NAMALWA (cell line): ENCODE measurements at regions not wholly inside any gene's neighbourhood (a gene's known extent, or its start where the extent isn't known, plus 50 kb on each side); places are given as distances from the start of the nearest gene placed in this dataset.

Source experiments
- DNase-seq: peaks from one replicate; pipeline ENCODE4 v3.0.0-alpha.2; 2015; ENCODE audit warnings: low spot score

GRCh38 chr2:17068021-17068420, 402.4 kb upstream of the CYRIA start:
- DNase-seq, result no peak

- DNase-seq, result no peak
Measured at GRCh38 chr2:17065536-17065935, 399.9 kb upstream of the CYRIA start.

GRCh38 chr2:17061028-17061427, 395.4 kb upstream of the CYRIA start:
- DNase-seq, result no peak

GRCh38 chr2:17059458-17059857, 393.8 kb upstream of the CYRIA start:
- DNase-seq, result peak; percentile 80

- peak; percentile 19 for DNase-seq
Measured at GRCh38 chr2:17058772-17059402, 393.3 kb upstream of the CYRIA start.

- DNase-seq, result peak; percentile 46
Measured at GRCh38 chr2:17057109-17058017, 391.7 kb upstream of the CYRIA start.

GRCh38 chr2:17056236-17056635, 390.6 kb upstream of the CYRIA start:
- DNase-seq, result no peak

GRCh38 chr2:17052001-17052400, 386.4 kb upstream of the CYRIA start:
- no peak for DNase-seq

GRCh38 chr2:17051538-17051937, 385.9 kb upstream of the CYRIA start:
- no peak for DNase-seq

- DNase-seq, result no peak
Measured at GRCh38 chr2:17043173-17043572, 377.5 kb upstream of the CYRIA start.

- no peak for DNase-seq
Measured at GRCh38 chr2:17036361-17036760, 370.7 kb upstream of the CYRIA start.

- no peak for DNase-seq
Measured at GRCh38 chr2:17035010-17035409, 369.4 kb upstream of the CYRIA start.

GRCh38 chr2:17030047-17030446, 364.4 kb upstream of the CYRIA start:
- DNase-seq, result no peak

- DNase-seq, result no peak
Measured at GRCh38 chr2:17012297-17012696, 346.7 kb upstream of the CYRIA start.

GRCh38 chr2:17010104-17010503, 344.5 kb upstream of the CYRIA start:
- DNase-seq, result no peak

GRCh38 chr2:17000184-17000482, 334.5 kb upstream of the CYRIA start:
- no peak for DNase-seq

GRCh38 chr2:16999347-17000183, 333.9 kb upstream of the CYRIA start:
- DNase-seq, result no peak

- DNase-seq, result no peak
Measured at GRCh38 chr2:16978301-16978700, 312.7 kb upstream of the CYRIA start.

GRCh38 chr2:16974688-16975087, 309.1 kb upstream of the CYRIA start:
- no peak for DNase-seq

- no peak for DNase-seq
Measured at GRCh38 chr2:16973586-16974286, 308.1 kb upstream of the CYRIA start.

- DNase-seq, result no peak
Measured at GRCh38 chr2:16972276-16972675, 306.6 kb upstream of the CYRIA start.

- no peak for DNase-seq
Measured at GRCh38 chr2:16971722-16972234, 306.1 kb upstream of the CYRIA start.
